ENCODE measurements at regions not wholly inside any gene's neighbourhood (a gene's known extent, or its start where the extent isn't known, plus 50 kb on each side); places are given as distances from the start of the nearest gene placed in this dataset.
"Not testable (repeated sequence)": the region's sequence is repeated elsewhere in the genome, so short reads cannot be mapped to it uniquely, and the experiment has no call there.

DNA sequence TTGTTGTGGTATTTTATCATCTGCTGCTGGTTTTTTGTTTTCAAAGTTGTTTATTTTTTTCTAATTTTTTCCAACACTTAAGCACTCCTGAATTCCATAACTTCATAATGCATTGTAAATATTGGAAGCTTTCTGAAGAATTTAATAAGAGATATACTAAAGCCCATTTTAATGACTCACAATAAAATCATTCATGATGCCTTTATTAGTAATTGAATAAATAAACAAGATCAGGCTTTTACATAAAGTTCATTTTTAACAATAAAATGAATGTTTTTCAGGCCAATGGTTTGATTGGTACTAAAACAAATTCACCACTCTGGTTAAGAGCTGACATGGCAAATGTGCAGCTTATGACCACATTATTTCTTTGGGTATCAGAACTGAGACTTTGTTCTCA is 408.2 kb upstream of the SMIM31 start:
- Histone ChIP-seq H3K9ac (ENCODE audit: extremely low read depth, low read length, poor library complexity, severe bottlenecking) (no peak overlapping the region), H3K4me1 (ENCODE audit: control insufficient read depth, insufficient read depth, low read length) (no peaks in the 10 kb centered on the region), H3K27me3 (ENCODE audit: control insufficient read depth, insufficient read depth, low read length, poor library complexity, severe bottlenecking) (no peaks in the 10 kb centered on the region), H3K36me3 (ENCODE audit: control insufficient read depth, insufficient read depth, low read length) (no peaks in the 10 kb centered on the region), H3K9me3 (ENCODE audit: control insufficient read depth, low read length) (peaks cover 11% of the 10 kb centered on the region), H3K27ac (ENCODE audit: low read depth, low read length) (no peak overlapping the region), H3K4me3 (ENCODE audit: low read length) (no peak overlapping the region)
- TF ChIP-seq, protein P1, sequence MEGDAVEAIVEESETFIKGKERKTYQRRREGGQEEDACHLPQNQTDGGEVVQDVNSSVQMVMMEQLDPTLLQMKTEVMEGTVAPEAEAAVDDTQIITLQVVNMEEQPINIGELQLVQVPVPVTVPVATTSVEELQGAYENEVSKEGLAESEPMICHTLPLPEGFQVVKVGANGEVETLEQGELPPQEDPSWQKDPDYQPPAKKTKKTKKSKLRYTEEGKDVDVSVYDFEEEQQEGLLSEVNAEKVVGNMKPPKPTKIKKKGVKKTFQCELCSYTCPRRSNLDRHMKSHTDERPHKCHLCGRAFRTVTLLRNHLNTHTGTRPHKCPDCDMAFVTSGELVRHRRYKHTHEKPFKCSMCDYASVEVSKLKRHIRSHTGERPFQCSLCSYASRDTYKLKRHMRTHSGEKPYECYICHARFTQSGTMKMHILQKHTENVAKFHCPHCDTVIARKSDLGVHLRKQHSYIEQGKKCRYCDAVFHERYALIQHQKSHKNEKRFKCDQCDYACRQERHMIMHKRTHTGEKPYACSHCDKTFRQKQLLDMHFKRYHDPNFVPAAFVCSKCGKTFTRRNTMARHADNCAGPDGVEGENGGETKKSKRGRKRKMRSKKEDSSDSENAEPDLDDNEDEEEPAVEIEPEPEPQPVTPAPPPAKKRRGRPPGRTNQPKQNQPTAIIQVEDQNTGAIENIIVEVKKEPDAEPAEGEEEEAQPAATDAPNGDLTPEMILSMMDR (conservative IDR thresholded peaks at IDR 0.05), result no peak
- H3K9me3 Mint-ChIP-seq, result peaks cover 19% of the 10 kb centered on the region
- H3K4me1 Mint-ChIP-seq, result no peaks in the 10 kb centered on the region
- no peaks in the 10 kb centered on the region for H3K36me3 Mint-ChIP-seq (ENCODE audit: low read depth)
- DNase-seq, result no peak
- no peak overlapping the region for H3K27ac Mint-ChIP-seq
- no peaks in the 10 kb centered on the region for H3K27me3 Mint-ChIP-seq (ENCODE audit: insufficient read depth)
- H3K4me3 Mint-ChIP-seq, result no peak overlapping the region

- Mint-ChIP-seq H3K27ac (no peak overlapping the region), H3K36me3 (ENCODE audit: low read depth) (no peaks in the 10 kb centered on the region), H3K9me3 (peaks cover 4% of the 10 kb centered on the region), H3K4me1 (no peaks in the 10 kb centered on the region), H3K4me3 (no peak overlapping the region), H3K27me3 (ENCODE audit: insufficient read depth) (no peaks in the 10 kb centered on the region)
- TF ChIP-seq, protein P1 (conservative IDR thresholded peaks at IDR 0.05), result no peak
- Histone ChIP-seq H3K9me3 (ENCODE audit: control insufficient read depth, low read length) (no peaks in the 10 kb centered on the region), H3K4me1 (ENCODE audit: control insufficient read depth, insufficient read depth, low read length) (no peaks in the 10 kb centered on the region), H3K4me3 (ENCODE audit: low read length) (no peak overlapping the region), H3K27ac (ENCODE audit: low read depth, low read length) (no peak overlapping the region), H3K36me3 (ENCODE audit: control insufficient read depth, insufficient read depth, low read length) (no peaks in the 10 kb centered on the region), H3K9ac (ENCODE audit: extremely low read depth, low read length, poor library complexity, severe bottlenecking) (no peak overlapping the region), H3K27me3 (ENCODE audit: control insufficient read depth, insufficient read depth, low read length, poor library complexity, severe bottlenecking) (no peaks in the 10 kb centered on the region)
- no peak for DNase-seq
These were observed 403.9 kb upstream of the SMIM31 start for GRCh38 chr4:164350061-164350460.

- H3K27ac ChIP-seq (ENCODE audit: low read depth, low read length); H3K4me3 Mint-ChIP-seq; H3K9ac ChIP-seq (ENCODE audit: extremely low read depth, low read length, poor library complexity, severe bottlenecking); H3K4me1 ChIP-seq (ENCODE audit: control insufficient read depth, insufficient read depth, low read length); H3K27ac Mint-ChIP-seq; H3K36me3 Mint-ChIP-seq (ENCODE audit: low read depth); H3K27me3 ChIP-seq (ENCODE audit: control insufficient read depth, insufficient read depth, low read length, poor library complexity, severe bottlenecking); H3K4me1 Mint-ChIP-seq; H3K36me3 ChIP-seq (ENCODE audit: control insufficient read depth, insufficient read depth, low read length); H3K9me3 Mint-ChIP-seq; H3K9me3 ChIP-seq (ENCODE audit: control insufficient read depth, low read length); H3K4me3 ChIP-seq (ENCODE audit: low read length); DNase-seq; H3K27me3 Mint-ChIP-seq (ENCODE audit: insufficient read depth): not testable (repeated sequence)
- 93 to 97% methylated on average over 13 to 24 of the region's 24 CpGs for WGBS, 2 experiments (ENCODE audit: insufficient coverage in 1 of 2, insufficient read length in 1 of 2)
These were observed 403.2 kb upstream of the SMIM31 start for GRCh38 chr4:164350716-164351115.

DNA sequence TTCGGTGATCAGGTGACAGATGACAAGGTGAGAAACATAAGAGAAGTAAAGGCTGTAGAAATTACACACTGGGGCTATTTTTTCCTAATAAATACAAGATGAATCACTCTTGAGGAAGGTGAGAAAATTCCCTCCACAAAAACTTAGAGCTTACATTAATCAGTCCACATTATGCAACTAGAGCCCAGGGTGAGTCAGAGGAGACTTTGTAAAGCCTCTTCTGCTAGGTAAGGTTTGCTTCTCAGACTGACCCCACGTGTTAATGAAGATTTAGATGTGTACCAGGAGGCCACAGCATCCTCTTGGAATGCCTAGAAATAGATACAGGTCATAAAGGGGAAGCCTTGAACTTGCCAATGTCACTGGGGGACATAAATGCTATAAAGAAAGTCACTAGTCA is 396.0 kb upstream of the SMIM31 start:
- H3K36me3 Mint-ChIP-seq (ENCODE audit: low read depth), result no peaks in the 10 kb centered on the region
- WGBS, 2 experiments (ENCODE audit: insufficient coverage in 1 of 2, insufficient read length in 1 of 2), result 0 to 62% methylated on average over 1 to 2 of the region's 2 CpGs
- no peak overlapping the region for H3K4me3 ChIP-seq (ENCODE audit: low read length)
- H3K36me3 ChIP-seq (ENCODE audit: control insufficient read depth, insufficient read depth, low read length), result no peaks in the 10 kb centered on the region
- H3K4me1 Mint-ChIP-seq, result no peaks in the 10 kb centered on the region
- H3K4me1 ChIP-seq (ENCODE audit: control insufficient read depth, insufficient read depth, low read length), result no peaks in the 10 kb centered on the region
- no peaks in the 10 kb centered on the region for H3K27me3 ChIP-seq (ENCODE audit: control insufficient read depth, insufficient read depth, low read length, poor library complexity, severe bottlenecking)
- no peaks in the 10 kb centered on the region for H3K27me3 Mint-ChIP-seq (ENCODE audit: insufficient read depth)
- TF ChIP-seq, protein P1 (conservative IDR thresholded peaks at IDR 0.05), result no peak
- DNase-seq, result no peak
- no peak overlapping the region for H3K27ac ChIP-seq (ENCODE audit: low read depth, low read length)
- H3K9me3 ChIP-seq (ENCODE audit: control insufficient read depth, low read length), result no peaks in the 10 kb centered on the region
- no peak overlapping the region for H3K27ac Mint-ChIP-seq
- no peak overlapping the region for H3K4me3 Mint-ChIP-seq
- peaks cover 2% of the 10 kb centered on the region for H3K9me3 Mint-ChIP-seq
- H3K9ac ChIP-seq (ENCODE audit: extremely low read depth, low read length, poor library complexity, severe bottlenecking), result no peak overlapping the region
